Upper lobe of left lung (tissue), 6 donors: ENCODE measurements at regions not wholly inside any gene's neighbourhood (a gene's known extent, or its start where the extent isn't known, plus 50 kb on each side); places are given as distances from the start of the nearest gene placed in this dataset.
A peak's percentile ranks its signal among the peaks of the same experiment; 100 is the strongest.

ENCODE experiments used
- ATAC-seq, 2 donors: fragments of 200-7000 bp; cut with Tn5 transposase; one replicate each; pipeline ENCODE4 v1.9.1; 2022; ENCODE audit warnings: mild to moderate bottlenecking in 2 of 2, moderate library complexity in 2 of 2; ENCODE audit not compliant: low FRiP score in 2 of 2
- DNase-seq, 2 donors: peaks; one replicate each; pipeline ENCODE4 v3.0.0-alpha.2; 2019 to 2020
- H3K27ac ChIP-seq, 4 donors: fragments of 200-600 bp; sonication (generic); one replicate each; pipeline ENCODE4 v1.5.1; 2016 to 2019
- H3K27me3 ChIP-seq, 4 donors: fragments of 200-600 bp; sonication (generic); one replicate each; pipeline ENCODE4 v1.5.1; 2017 to 2019
- H3K36me3 ChIP-seq, 4 donors: fragments of 200-600 bp; sonication (generic); one replicate each; pipeline ENCODE4 v1.5.1; 2016 to 2019
- H3K4me1 ChIP-seq, 4 donors: fragments of 200-600 bp; sonication (generic); one replicate each; pipeline ENCODE4 v1.5.1; 2018 to 2019
- H3K4me3 ChIP-seq, 4 donors: fragments of 200-600 bp; sonication (generic); one replicate each; pipeline ENCODE4 v1.5.1; 2017 to 2019; ENCODE audit warnings: mild to moderate bottlenecking in 2 of 4, moderate library complexity in 1 of 4
- H3K9me3 ChIP-seq, 4 donors: fragments of 200-600 bp; sonication (generic); one replicate each; pipeline ENCODE4 v1.5.1; 2018 to 2019
- EP300 ChIP-seq, 4 donors: sonication (generic); formaldehyde crosslinking; IDR thresholded peaks; one replicate each; pipeline ENCODE4 v1.5.1; 2017; ENCODE audit warnings: antibody characterized with exemption in 4 of 4, control low read depth in 2 of 4
- POLR2A ChIP-seq, 4 donors: fragments of 450-650 bp; IDR thresholded peaks; one replicate each; pipeline ENCODE4 v1.5.1; 2016 to 2017; ENCODE audit warnings: antibody characterized with exemption in 4 of 4, mild to moderate bottlenecking in 2 of 4
- POLR2AphosphoS5 ChIP-seq, 2 donors: sonication (generic); formaldehyde crosslinking; IDR thresholded peaks; one replicate each; pipeline ENCODE4 v1.5.1; 2017; ENCODE audit warnings: antibody characterized with exemption in 2 of 2
- WGBS, 2 donors: methylation state at CpG; one replicate each; pipeline ENCODE4 v1.1.5; 2017 to 2018; 5-methylcytosine and 5-hydroxymethylcytosine counted together
- TF ChIP-seq, protein P1 (sequence below), 6 experiments: fragments of 450-650 bp in 4 of 6; fragments of 200-600 bp in 2 of 6; sonication (generic) in 2 of 6; IDR thresholded peaks; one replicate each; pipeline ENCODE4 v1.5.1; 2016 to 2019; ENCODE audit warnings: antibody characterized with exemption in 6 of 6
- donor health status: DM: no; HTN: no; CAD: no; lungs with moderate emphysema.
- donor health status: DM: no; HTN: yes; CAD: no; lungs with severe emphysema.

DNA sequence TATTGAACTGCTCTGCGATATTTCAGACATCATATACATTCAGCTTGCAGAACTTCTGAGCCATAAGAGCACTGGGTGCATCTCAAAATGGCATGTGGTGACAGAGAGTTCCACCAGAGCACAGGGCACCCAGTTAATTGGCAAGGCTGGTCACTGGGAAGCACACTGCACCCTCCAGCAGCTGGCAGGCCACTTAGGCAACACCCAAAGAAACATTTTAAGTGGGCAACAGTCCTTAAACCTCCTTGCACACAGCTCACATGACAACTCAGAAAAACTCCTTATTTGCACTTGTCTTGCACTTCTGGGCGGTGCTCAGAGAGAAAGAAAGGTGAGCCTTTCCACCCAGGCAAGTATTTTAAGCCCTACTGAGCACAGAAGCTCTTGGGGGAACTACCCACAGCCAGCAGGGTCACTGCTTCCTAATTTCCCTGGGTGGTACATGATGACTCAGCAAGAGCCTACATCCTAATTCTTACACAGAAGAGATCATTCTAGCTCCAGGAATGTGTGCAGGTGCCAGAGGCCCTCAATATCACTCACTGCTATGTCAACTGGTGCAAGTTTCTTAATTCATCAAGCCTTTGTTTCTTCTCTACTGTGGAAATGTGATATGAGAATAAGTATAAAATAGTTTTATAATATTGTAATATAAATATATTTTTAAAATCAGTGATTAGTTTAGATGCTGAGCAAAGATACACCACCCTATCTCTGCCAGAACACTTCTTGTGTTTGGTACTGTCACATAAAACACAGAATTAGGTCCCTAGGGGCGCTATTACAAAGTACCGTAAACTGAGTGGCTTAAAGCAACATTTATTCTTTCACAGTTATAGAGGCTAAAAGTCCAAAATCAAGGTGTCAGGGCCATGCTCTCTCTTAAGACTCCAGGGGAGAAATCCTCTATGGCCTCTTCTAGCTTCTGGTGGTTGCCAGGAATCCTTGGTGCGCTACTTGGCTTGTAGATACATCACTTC is 155.1 kb upstream of the PPARGC1A start:
- DNase-seq: peak in 1 of 2 donors; percentile 36
- no peaks in the 10 kb centered on the region for H3K36me3 ChIP-seq
- 80 to 84% methylated on average over 5 of the region's 5 CpGs for WGBS, 2 donors

GRCh38 chr4:24042094-24042493 is 152.2 kb upstream of the PPARGC1A start:
- Histone ChIP-seq H3K4me1 (no peaks in the 10 kb centered on the region), H3K4me3 (no peak overlapping the region), H3K27me3 (no peaks in the 10 kb centered on the region), H3K36me3 (no peaks in the 10 kb centered on the region), H3K27ac (no peak overlapping the region), H3K9me3 (no peaks in the 10 kb centered on the region)
- no peak for ATAC-seq
- TF ChIP-seq EP300 (IDR thresholded peaks at IDR 0.05) (no peak), POLR2A (IDR thresholded peaks at IDR 0.05) (no peak), POLR2AphosphoS5 (IDR thresholded peaks at IDR 0.05) (no peak)
- TF ChIP-seq, protein P1, sequence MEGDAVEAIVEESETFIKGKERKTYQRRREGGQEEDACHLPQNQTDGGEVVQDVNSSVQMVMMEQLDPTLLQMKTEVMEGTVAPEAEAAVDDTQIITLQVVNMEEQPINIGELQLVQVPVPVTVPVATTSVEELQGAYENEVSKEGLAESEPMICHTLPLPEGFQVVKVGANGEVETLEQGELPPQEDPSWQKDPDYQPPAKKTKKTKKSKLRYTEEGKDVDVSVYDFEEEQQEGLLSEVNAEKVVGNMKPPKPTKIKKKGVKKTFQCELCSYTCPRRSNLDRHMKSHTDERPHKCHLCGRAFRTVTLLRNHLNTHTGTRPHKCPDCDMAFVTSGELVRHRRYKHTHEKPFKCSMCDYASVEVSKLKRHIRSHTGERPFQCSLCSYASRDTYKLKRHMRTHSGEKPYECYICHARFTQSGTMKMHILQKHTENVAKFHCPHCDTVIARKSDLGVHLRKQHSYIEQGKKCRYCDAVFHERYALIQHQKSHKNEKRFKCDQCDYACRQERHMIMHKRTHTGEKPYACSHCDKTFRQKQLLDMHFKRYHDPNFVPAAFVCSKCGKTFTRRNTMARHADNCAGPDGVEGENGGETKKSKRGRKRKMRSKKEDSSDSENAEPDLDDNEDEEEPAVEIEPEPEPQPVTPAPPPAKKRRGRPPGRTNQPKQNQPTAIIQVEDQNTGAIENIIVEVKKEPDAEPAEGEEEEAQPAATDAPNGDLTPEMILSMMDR (IDR thresholded peaks at IDR 0.05): no peak
- DNase-seq: no peak
- WGBS, 2 donors: 78 to 84% methylated on average over 1 of the region's 1 CpG

More for the DNA sequence above, 155.1 kb upstream of the PPARGC1A start:
- no peaks in the 10 kb centered on the region for H3K9me3 ChIP-seq
- peak in 1 of 2 donors; percentile 38 for ATAC-seq
- no peaks in the 10 kb centered on the region for H3K27me3 ChIP-seq
- H3K4me3 ChIP-seq: no peak overlapping the region
- H3K4me1 ChIP-seq: no peaks in the 10 kb centered on the region
- TF ChIP-seq EP300 (IDR thresholded peaks at IDR 0.05): no peak
- no peak for TF ChIP-seq POLR2AphosphoS5 (IDR thresholded peaks at IDR 0.05)
- no peak for TF ChIP-seq POLR2A (IDR thresholded peaks at IDR 0.05)
- TF ChIP-seq, protein P1 (IDR thresholded peaks at IDR 0.05): no peak
- no peak overlapping the region for H3K27ac ChIP-seq

GRCh38 chr4:24040811-24041210 is 151.0 kb upstream of the PPARGC1A start:
- H3K4me1 ChIP-seq: no peaks in the 10 kb centered on the region
- ATAC-seq (no peak), DNase-seq (no peak)
- TF ChIP-seq EP300 (IDR thresholded peaks at IDR 0.05) (no peak), POLR2AphosphoS5 (IDR thresholded peaks at IDR 0.05) (no peak), POLR2A (IDR thresholded peaks at IDR 0.05) (no peak)
- TF ChIP-seq, protein P1 (IDR thresholded peaks at IDR 0.05): no peak
- H3K4me3 ChIP-seq: no peak overlapping the region
- 67 to 73% methylated on average over 3 of the region's 3 CpGs for WGBS, 2 donors
- H3K36me3 ChIP-seq: no peaks in the 10 kb centered on the region
- H3K9me3 ChIP-seq: no peaks in the 10 kb centered on the region
- H3K27me3 ChIP-seq: no peaks in the 10 kb centered on the region
- no peak overlapping the region for H3K27ac ChIP-seq

GRCh38 chr4:24033626-24034025 is 143.8 kb upstream of the PPARGC1A start:
- no peaks in the 10 kb centered on the region for H3K27me3 ChIP-seq
- H3K4me3 ChIP-seq: no peak overlapping the region
- TF ChIP-seq, protein P1 (IDR thresholded peaks at IDR 0.05): no peak
- TF ChIP-seq POLR2AphosphoS5 (IDR thresholded peaks at IDR 0.05) (no peak), EP300 (IDR thresholded peaks at IDR 0.05) (no peak), POLR2A (IDR thresholded peaks at IDR 0.05) (no peak)
- H3K4me1 ChIP-seq: no peaks in the 10 kb centered on the region
- DNase-seq (no peak), ATAC-seq (no peak)
- 87% methylated on average over 5 of the region's 5 CpGs for WGBS, 2 donors
- no peaks in the 10 kb centered on the region for H3K36me3 ChIP-seq
- H3K27ac ChIP-seq: no peak overlapping the region
- no peaks in the 10 kb centered on the region for H3K9me3 ChIP-seq
